Natural killer cell (primary cell): ENCODE measurements at regions not wholly inside any gene's neighbourhood (a gene's known extent, or its start where the extent isn't known, plus 50 kb on each side); places are given as distances from the start of the nearest gene placed in this dataset.
"Not testable (repeated sequence)": the region's sequence is repeated elsewhere in the genome, so short reads cannot be mapped to it uniquely, and the experiment has no call there.

Source experiments
- ATAC-seq, 3 donors: fragments of 150-1000 bp in 2 of 3; fragments of 200-7000 bp in 1 of 3; cut with Tn5 transposase; 1 replicate in 1 of 3; 2 replicates in 2 of 3; pipeline ENCODE4 v1.10.0; 2021; ENCODE audit warnings: mild to moderate bottlenecking in 2 of 3, moderate library complexity in 2 of 3
- DNase-seq, 2 donors: peaks; one replicate each; pipeline versions ENCODE4 v3.0.0 to v3.0.0-alpha.2; 2013 to 2021; ENCODE audit warnings: mixed read lengths in 1 of 2
- H3K27ac ChIP-seq: one replicate; pipeline ENCODE4 v1.5.1; 2013; ENCODE audit warnings: mild to moderate bottlenecking, low read length
- H3K27me3 ChIP-seq: one replicate; pipeline ENCODE4 v1.6.1; 2013; ENCODE audit warnings: low read length; ENCODE audit not compliant: control insufficient read depth, insufficient read depth
- H3K36me3 ChIP-seq: one replicate; pipeline ENCODE4 v1.6.1; 2013; ENCODE audit warnings: low read length; ENCODE audit not compliant: control insufficient read depth, insufficient read depth
- H3K4me1 ChIP-seq: one replicate; pipeline ENCODE4 v1.6.1; 2013; ENCODE audit warnings: low read length; ENCODE audit not compliant: control insufficient read depth, insufficient read depth
- H3K4me3 ChIP-seq: one replicate; pipeline ENCODE4 v1.5.1; 2013; ENCODE audit warnings: low read length
- H3K9me3 ChIP-seq: one replicate; pipeline ENCODE4 v1.6.1; 2013; ENCODE audit warnings: low read length; ENCODE audit not compliant: control insufficient read depth, insufficient read depth
- H3K27ac Mint-ChIP-seq, 2 donors: one replicate each; pipeline ENCODE4 v1.8.0; 2022; ENCODE audit warnings: mild to moderate bottlenecking in 2 of 2, mixed read lengths in 2 of 2, moderate library complexity in 1 of 2
- H3K27me3 Mint-ChIP-seq, 2 donors: one replicate each; pipeline ENCODE4 v1.8.0; 2022; ENCODE audit warnings: low read depth in 2 of 2, mixed read lengths in 2 of 2
- H3K36me3 Mint-ChIP-seq: one replicate; pipeline ENCODE4 v1.8.0; 2022; ENCODE audit warnings: mixed read lengths
- H3K4me1 Mint-ChIP-seq, 2 donors: one replicate each; pipeline ENCODE4 v1.8.0; 2022; ENCODE audit warnings: mixed read lengths in 2 of 2
- H3K4me3 Mint-ChIP-seq: one replicate; pipeline ENCODE4 v1.8.0; 2022; ENCODE audit warnings: mild to moderate bottlenecking, moderate library complexity, mixed read lengths
- H3K9me3 Mint-ChIP-seq, 2 donors: one replicate each; pipeline ENCODE4 v1.8.0; 2022; ENCODE audit warnings: mixed read lengths in 2 of 2
- WGBS: methylation state at CpG from one replicate; pipeline ENCODE4 v1.1.7; 2013; ENCODE audit warnings: missing lambda C conversion rate; ENCODE audit not compliant: insufficient coverage; 5-methylcytosine and 5-hydroxymethylcytosine counted together
- intact Hi-C: fragments of 100-400 bp; cut with micrococcal nuclease; formaldehyde crosslinking; loops from one replicate; pipeline ENCODE4 v1.14.2; 2022
- TF ChIP-seq, protein P1 (sequence below): fragments of 200-600 bp; IDR thresholded peaks from one replicate; pipeline ENCODE4 v1.8.0; 2022; ENCODE audit warnings: antibody characterized with exemption

DNA sequence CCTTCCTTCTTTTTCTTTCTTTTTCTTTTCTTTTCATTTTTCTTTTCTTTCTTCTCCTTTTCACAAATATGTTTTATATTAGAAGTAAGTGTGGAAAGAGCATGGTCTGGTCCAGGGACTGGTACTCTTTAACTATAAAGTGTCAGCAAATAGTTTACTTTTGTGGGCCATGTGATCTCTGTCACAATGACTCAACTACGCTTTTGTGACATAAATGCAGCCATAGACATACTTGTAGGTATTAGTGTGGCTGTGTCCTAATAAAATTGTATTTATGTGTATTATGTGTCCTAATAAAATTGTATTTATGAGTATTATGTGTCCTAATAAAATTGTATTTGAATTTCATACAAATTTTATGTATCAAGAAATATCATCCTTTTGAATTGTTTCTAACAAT, 749.1 kb upstream of the ARPP21 start:
- TF ChIP-seq, protein P1, sequence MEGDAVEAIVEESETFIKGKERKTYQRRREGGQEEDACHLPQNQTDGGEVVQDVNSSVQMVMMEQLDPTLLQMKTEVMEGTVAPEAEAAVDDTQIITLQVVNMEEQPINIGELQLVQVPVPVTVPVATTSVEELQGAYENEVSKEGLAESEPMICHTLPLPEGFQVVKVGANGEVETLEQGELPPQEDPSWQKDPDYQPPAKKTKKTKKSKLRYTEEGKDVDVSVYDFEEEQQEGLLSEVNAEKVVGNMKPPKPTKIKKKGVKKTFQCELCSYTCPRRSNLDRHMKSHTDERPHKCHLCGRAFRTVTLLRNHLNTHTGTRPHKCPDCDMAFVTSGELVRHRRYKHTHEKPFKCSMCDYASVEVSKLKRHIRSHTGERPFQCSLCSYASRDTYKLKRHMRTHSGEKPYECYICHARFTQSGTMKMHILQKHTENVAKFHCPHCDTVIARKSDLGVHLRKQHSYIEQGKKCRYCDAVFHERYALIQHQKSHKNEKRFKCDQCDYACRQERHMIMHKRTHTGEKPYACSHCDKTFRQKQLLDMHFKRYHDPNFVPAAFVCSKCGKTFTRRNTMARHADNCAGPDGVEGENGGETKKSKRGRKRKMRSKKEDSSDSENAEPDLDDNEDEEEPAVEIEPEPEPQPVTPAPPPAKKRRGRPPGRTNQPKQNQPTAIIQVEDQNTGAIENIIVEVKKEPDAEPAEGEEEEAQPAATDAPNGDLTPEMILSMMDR, result no peak
- Histone ChIP-seq H3K27me3 (no peaks in the 10 kb centered on the region), H3K4me3 (no peak overlapping the region), H3K27ac (no peak overlapping the region), H3K36me3 (no peaks in the 10 kb centered on the region), H3K4me1 (no peaks in the 10 kb centered on the region), H3K9me3 (no peaks in the 10 kb centered on the region)
- no peaks in the 10 kb centered on the region for H3K36me3 Mint-ChIP-seq
- H3K4me3 Mint-ChIP-seq, result no peak overlapping the region
- 100% methylated on average over 1 of the region's 1 CpG for WGBS
- peaks cover 13 to 23% of the 10 kb centered on the region in 2 donors for H3K9me3 Mint-ChIP-seq
- no peaks in the 10 kb centered on the region for H3K27me3 Mint-ChIP-seq
- H3K27ac Mint-ChIP-seq, result no peak overlapping the region
- ATAC-seq (no peak), DNase-seq (no peak)
- intact Hi-C loops, result no loop called here
- H3K4me1 Mint-ChIP-seq, result no peaks in the 10 kb centered on the region

DNA sequence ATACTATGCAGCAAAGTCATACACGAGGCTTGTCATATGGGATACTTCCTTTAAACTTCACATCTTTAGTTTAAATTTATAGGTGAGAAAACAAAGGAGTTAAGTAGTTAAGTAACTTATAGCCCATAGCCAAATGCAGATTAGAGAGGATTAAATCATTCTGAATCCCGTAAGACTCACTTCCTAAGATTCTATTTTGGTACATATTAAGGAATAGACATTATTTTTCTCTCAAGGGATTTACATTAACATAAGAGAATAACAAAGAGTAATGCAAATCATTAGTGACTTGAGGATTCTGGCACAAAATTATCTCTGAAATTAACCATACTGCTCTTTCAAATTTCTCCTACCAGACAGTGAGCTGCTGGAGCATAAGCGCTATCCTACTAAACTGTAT, 747.4 kb upstream of the ARPP21 start:
- TF ChIP-seq, protein P1, result no peak
- Histone ChIP-seq H3K27me3 (no peaks in the 10 kb centered on the region), H3K9me3 (no peaks in the 10 kb centered on the region), H3K27ac (no peak overlapping the region), H3K36me3 (no peaks in the 10 kb centered on the region), H3K4me1 (no peaks in the 10 kb centered on the region), H3K4me3 (no peak overlapping the region)
- Mint-ChIP-seq H3K27ac (no peak overlapping the region), H3K27me3 (no peaks in the 10 kb centered on the region), H3K36me3 (no peaks in the 10 kb centered on the region), H3K9me3 (peaks cover 15 to 20% of the 10 kb centered on the region in 2 donors), H3K4me1 (no peaks in the 10 kb centered on the region), H3K4me3 (no peak overlapping the region)
- WGBS, result 96% methylated on average over 1 of the region's 3 CpGs
- DNase-seq, result no peak
- intact Hi-C loops, result no loop called here
- ATAC-seq, result no peak

DNA sequence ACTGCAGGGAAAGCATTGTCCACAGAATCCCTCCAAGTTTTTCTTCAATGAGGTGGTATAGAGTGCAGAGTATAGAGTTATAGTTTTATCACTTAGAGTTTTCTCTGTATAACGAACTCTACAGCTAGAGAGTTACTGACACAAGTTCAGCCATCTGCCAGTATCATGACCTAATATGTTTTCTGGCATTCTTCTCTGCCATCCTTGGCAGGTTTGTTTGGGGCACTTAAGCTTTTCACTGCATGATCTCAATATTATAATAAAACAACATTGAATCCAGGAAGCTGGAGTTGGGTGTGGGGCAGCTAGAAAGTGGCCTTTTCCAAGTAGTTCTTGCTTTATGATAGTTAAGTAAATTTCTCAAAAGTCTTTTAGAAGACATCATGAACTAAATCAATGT, 743.5 kb upstream of the ARPP21 start:
- H3K27ac Mint-ChIP-seq, result no peak overlapping the region
- H3K4me1 Mint-ChIP-seq, result no peaks in the 10 kb centered on the region
- no peak for DNase-seq
- no peaks in the 10 kb centered on the region for H3K4me1 ChIP-seq
- H3K27me3 ChIP-seq, result no peaks in the 10 kb centered on the region
- H3K4me3 Mint-ChIP-seq, result no peak overlapping the region
- ATAC-seq, result no peak
- H3K36me3 Mint-ChIP-seq, result no peaks in the 10 kb centered on the region
- H3K9me3 Mint-ChIP-seq, result peaks cover 15 to 17% of the 10 kb centered on the region in 2 donors
- intact Hi-C loops, result no loop called here
- H3K4me3 ChIP-seq, result no peak overlapping the region
- no peaks in the 10 kb centered on the region for H3K36me3 ChIP-seq
- H3K27me3 Mint-ChIP-seq, result no peaks in the 10 kb centered on the region
- H3K9me3 ChIP-seq, result no peaks in the 10 kb centered on the region
- H3K27ac ChIP-seq, result no peak overlapping the region
- TF ChIP-seq, protein P1, result no peak
- WGBS, result 50% methylated on average over 1 of the region's 1 CpG

DNA sequence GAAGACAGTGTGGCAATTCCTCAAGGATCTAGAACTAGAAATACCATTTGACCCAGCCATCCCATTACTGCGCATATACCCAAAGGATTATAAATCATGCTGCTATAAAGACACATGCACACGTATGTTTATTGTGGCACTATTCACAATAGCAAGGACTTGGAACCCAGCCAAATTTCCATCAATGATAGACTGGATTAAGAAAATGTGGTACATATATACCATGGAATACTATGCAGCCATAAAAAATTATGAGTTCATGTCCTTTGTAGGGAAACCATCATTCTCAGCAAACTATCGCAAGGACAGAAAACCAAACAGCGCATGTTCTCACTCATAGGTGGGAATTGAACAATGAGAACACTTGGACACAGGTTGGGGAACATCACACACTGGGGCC, 729.6 kb upstream of the ARPP21 start:
- H3K27me3 ChIP-seq, DNase-seq, H3K36me3 ChIP-seq, H3K27ac Mint-ChIP-seq, H3K4me3 Mint-ChIP-seq, H3K27me3 Mint-ChIP-seq, H3K4me1 Mint-ChIP-seq, intact Hi-C loops, H3K9me3 ChIP-seq, H3K4me1 ChIP-seq, ATAC-seq, H3K27ac ChIP-seq, H3K4me3 ChIP-seq: not testable (repeated sequence)
- Mint-ChIP-seq H3K36me3 (peaks cover 11% of the 10 kb centered on the region), H3K9me3 (peaks cover 14 to 16% of the 10 kb centered on the region in 2 donors)
- 100% methylated on average over 4 of the region's 4 CpGs for WGBS
